ENCODE measurements at regions not wholly inside any gene's neighbourhood (a gene's known extent, or its start where the extent isn't known, plus 50 kb on each side); places are given as distances from the start of the nearest gene placed in this dataset.
"Not testable (repeated sequence)": the region's sequence is repeated elsewhere in the genome, so short reads cannot be mapped to it uniquely, and the experiment has no call there.

GRCh38 chr2:176427549-176427948 is 158.3 kb downstream of the MTX2 start:
- no peak for DNase-seq

DNA sequence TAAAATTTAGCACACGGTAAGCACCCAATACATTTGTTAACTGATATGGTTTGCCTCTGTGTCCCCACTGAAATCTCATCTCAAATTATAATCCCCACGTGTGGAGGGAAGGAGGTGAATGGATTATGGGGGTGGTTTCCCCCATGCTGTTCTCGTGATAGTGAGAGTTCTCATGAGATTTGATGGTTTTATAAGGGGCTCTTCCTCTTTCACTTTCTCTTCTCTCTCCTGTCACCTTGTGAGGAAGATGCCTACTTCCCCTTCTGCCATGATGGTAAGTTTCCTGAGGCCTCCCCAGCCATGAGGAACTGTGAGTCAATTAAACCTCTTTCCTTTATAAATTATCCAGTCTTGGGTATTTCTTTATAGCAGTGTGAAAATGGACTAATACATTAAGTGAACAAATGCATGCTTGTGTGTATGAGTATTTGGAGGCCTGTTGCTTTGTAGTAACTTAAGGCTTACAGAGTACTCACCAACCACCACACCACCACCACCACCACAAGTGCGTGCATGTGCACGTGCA is 159.8 kb downstream of the MTX2 start:
- not testable (repeated sequence) for DNase-seq

- DNase-seq: no peak
These were observed 163.2 kb downstream of the MTX2 start for GRCh38 chr2:176432434-176432833.

DNA sequence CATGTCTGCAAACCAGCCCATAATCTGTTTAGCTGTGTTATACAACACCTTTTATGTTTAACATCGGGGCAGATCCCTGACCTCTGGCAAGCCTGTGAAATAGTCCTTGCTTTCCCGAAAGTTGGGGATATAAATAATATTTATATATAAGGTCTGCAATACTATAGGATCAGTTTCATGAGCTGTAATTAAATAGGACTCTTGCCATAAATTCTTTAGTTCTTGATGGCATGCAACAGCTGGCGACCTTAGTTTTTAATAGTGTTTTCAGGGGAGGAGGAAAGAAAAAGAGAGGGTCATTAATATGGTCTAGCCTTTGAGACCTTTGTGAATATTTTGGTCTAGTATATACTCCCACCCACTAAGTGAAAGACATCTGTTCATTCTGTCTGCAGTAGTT is 166.5 kb downstream of the MTX2 start:
- no peak for DNase-seq

GRCh38 chr2:176443946-176444345 is 174.7 kb downstream of the MTX2 start:
- DNase-seq: no peak

GRCh38 chr2:176445956-176446355 is 176.7 kb downstream of the MTX2 start:
- DNase-seq: no peak

GRCh38 chr2:176446718-176447414 is 177.6 kb downstream of the MTX2 start:
- DNase-seq: no peak

DNA sequence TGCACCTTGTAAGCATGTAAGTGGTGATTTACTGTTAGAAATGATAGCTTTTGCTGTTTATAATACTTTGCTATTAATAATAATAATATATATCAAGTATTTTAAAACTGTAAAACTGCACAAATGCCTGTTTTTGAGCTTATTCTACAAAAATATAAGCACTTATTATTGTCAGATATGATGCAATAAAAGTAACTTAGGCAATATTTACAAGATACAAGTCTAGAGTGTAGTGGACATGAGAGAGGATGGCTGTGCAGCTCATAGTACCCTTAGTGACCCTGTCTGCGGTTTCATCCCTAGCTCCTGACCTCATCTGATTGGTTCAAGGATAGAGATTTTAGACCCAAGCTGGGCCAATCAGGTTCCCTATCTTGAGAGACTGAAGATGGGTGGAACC is 178.4 kb downstream of the MTX2 start:
- DNase-seq: no peak

GRCh38 chr2:176449852-176450251 is 180.6 kb downstream of the MTX2 start:
- no peak for DNase-seq

DNA sequence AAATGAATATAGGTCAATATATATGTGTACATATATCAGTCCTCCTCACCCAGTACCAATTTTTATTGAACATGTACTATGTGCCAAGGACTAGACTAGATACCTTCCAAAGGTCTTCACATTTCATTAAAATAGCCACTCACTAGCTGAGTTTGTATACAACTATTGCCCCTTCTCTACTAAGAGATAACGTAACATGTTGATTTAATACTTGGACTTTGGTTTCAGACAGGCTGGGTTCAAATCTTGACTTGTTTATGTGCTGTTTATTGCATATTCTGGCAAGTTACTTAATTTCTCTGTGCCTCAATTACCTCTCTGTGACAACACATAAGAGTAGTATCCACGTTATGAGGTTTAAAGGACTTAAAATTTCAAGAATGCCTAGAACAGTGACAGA is 184.5 kb downstream of the MTX2 start:
- DNase-seq: no peak

- peak; percentile 81 for DNase-seq
These were observed 185.9 kb downstream of the MTX2 start for GRCh38 chr2:176454893-176455815.

DNA sequence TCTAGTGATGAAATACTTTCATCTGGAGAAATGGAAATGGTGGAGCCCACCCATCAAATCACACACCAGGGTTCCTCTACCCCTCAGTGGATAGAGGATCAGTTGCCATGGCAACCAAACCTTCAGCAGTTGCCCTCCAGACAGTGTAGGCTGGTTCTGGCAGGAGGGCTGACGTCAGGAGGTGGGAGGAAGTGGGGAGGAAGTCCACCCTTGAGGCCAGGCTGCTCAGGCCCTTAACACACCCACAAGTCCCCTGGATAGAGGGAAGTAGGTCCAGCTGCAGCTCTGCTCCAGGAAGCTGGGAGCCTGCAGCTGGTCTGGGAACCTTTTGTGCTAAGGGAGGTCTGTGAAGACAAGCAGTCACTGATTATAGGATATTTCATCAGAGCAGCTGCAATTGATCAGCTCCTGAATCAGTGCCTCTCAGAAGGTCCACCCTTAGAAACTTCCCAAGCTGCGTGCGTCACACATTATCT is 186.6 kb downstream of the MTX2 start:
- no peak for DNase-seq

- no peak for DNase-seq
These were observed 188.2 kb downstream of the MTX2 start for GRCh38 chr2:176457481-176457880.

- DNase-seq: no peak
These were observed 192.0 kb downstream of the MTX2 start for GRCh38 chr2:176461098-176461808.

DNA sequence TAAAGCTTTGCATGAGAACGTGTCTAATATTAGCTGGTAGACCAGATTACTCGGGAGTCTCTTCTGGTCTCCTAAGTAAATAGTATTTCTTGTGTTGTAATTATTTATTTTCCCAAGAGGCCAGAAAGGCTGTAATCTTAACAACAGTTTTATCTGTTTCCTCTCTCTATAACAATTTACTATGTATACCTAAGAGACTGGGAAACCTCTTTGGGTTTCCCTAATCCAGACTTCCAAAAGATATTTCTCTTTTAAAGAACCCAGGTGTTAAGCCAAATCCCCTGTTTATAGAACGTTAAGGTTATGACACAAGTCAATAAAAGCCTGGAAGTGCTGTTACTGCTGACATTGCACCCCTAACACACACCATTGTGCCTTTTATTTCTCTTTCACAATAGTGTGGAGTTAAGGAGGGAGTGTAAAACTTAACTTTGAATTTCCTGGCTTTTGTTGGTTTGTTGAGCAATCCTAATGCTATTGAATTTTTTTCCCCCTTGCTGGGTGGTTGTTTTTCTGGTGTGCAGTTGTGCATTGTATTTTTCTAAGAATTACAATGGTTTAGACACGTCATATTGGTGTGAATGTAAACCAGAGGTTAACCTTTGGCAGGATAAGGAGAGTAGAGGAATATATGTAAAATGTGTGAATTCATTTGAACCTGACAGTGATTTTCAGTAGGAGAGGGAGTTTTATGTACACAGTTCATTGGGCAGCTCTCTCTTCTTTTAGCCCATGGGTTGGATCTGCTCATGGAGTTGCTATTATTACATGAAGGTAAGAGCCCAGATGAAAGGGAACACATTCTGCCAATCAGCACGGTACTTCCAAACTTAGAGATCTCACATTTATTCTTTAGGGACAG is 192.8 kb downstream of the MTX2 start:
- no peak for DNase-seq

- DNase-seq: no peak
These were observed 194.3 kb downstream of the MTX2 start for GRCh38 chr2:176463546-176463945.

DNA sequence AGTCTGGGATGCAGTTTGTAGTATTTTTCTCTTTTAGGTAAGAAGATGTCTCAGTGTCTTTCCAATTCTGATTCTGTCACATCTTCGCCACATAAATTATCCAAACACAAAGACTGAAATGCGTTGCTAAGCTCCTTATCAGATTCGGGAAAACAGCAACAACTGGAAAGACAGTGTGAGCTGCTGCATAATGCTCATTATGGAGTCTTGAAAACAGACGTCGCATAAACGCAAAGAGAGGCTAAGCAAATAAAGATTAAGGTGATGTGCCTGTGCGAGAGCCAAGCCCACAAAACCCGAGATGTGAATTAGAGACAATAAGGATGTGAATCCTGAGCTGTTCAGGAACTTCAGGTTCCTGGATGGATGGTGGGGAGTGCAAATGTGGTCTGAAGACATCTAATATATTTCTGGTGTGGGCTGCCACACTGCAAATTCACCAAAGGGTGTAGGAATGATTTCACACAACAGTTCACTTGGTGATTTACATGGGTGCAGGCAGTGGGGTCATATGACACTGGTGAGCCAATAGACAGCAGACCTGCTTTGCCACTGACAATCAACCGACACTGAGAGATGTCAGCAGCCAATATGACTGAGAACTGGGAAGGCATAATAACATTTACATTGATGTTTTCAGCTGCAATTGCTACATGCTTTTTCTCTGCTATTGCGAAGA is 195.8 kb downstream of the MTX2 start:
- DNase-seq: peak; percentile 23

DNA sequence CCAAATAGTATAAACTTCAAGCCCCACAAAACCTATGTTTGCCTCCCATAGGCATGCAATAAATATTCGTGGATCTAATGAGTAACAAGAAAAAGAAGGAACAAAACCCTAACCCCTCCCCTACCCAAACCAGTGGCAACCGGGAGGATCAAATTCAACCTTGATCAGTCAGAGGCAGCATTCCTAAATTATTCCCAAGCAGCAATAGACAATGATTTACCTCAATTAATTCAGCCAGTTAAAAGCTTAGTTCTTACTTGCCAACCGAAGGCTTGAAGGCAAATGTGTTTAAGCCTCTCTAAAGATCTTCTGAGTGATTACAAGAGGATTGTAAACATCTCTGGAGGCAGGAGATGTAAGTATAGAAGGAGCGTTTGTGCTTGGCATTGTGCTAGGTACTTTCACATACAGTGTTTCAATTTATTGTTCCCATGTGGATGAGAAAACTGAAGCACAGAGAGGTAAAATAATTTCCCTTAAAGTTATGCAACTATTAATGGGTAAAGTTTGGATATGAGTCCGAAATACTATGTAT is 197.7 kb downstream of the MTX2 start:
- DNase-seq: no peak

DNA sequence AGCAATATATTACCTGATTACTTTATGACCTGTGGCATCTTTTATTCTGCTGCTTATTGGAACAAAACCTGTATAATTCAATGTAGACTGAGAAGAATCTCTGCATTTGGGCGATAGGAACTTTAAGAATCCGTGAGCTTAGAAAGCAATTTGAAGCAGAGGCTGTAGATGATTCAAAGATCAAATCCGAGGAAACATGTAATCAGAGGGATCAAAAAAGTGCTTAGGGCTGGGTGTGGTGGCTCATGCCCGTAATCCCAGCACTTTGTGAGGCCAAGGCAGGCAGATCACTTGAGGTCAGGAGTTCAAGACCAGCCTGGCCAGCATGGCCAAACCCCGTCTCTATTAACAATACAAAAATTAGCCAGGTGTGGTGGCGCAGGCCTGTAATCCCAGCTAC is 198.4 kb downstream of the MTX2 start:
- no peak for DNase-seq

DNA sequence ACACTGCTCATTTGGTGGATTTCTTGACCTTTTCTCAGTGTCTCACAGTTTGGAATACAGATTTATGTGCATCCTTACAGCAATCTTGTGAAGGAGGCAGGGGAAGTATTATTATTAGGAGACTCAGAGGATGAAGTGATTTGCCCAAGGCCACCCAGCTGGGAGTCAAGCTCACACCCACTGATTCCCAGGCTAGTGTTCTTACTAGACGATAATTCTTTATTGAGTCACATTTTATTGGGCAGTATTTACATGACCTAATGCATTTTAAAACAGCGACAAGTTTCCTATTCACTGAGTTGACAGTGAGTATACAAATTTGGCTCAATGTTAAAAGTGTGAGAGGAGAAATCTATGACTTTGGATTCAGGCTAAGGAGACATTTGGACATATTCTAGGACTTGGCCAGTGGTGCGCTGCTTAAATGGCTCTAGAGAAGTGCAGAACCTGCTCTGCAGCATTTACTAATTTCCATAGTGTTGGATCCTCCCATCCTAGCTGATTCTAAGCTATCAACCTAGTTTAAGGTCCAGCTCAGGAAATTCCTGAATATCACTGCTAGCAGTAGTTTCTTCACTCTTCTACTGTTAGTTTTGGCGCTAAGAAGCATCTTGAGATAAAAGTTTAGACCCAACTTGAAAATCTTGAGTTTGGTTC is 199.3 kb downstream of the MTX2 start:
- DNase-seq: no peak

- DNase-seq: no peak
These were observed 201.5 kb downstream of the MTX2 start for GRCh38 chr2:176470713-176471112.
